Type B pancreatic cell (in vitro differentiated cells): ENCODE measurements at regions not wholly inside any gene's neighbourhood (a gene's known extent, or its start where the extent isn't known, plus 50 kb on each side); places are given as distances from the start of the nearest gene placed in this dataset.

Experiments used
- DNase-seq: peaks from one replicate; pipeline ENCODE4 v3.0.0; 2021; ENCODE audit warnings: mixed read lengths; ENCODE audit not compliant: unreplicated experiment; ENCODE audit errors: extremely low spot score
- H3K27ac Mint-ChIP-seq: 2 replicates; pipeline ENCODE4 v1.8.0; 2021; ENCODE audit warnings: mild to moderate bottlenecking, mixed read lengths
- H3K27me3 Mint-ChIP-seq: 2 replicates; pipeline ENCODE4 v1.8.0; 2021; ENCODE audit warnings: mixed read lengths
- H3K36me3 Mint-ChIP-seq: 2 replicates; pipeline ENCODE4 v1.8.0; 2021; ENCODE audit warnings: mixed read lengths
- H3K4me1 Mint-ChIP-seq: one replicate; pipeline ENCODE4 v1.8.0; 2021; ENCODE audit warnings: mixed read lengths; ENCODE audit not compliant: unreplicated experiment
- H3K4me3 Mint-ChIP-seq: 2 replicates; pipeline ENCODE4 v1.8.0; 2021; ENCODE audit warnings: mild to moderate bottlenecking, mixed read lengths
- H3K9me3 Mint-ChIP-seq: 2 replicates; pipeline ENCODE4 v1.8.0; 2021; ENCODE audit warnings: mixed read lengths
- TF ChIP-seq, protein P1 (sequence below): fragments of 200-600 bp; sonication (generic); conservative IDR thresholded peaks from 2 replicates; pipeline ENCODE4 v1.5.0; 2021; ENCODE audit warnings: antibody characterized with exemption, mild to moderate bottlenecking

DNA sequence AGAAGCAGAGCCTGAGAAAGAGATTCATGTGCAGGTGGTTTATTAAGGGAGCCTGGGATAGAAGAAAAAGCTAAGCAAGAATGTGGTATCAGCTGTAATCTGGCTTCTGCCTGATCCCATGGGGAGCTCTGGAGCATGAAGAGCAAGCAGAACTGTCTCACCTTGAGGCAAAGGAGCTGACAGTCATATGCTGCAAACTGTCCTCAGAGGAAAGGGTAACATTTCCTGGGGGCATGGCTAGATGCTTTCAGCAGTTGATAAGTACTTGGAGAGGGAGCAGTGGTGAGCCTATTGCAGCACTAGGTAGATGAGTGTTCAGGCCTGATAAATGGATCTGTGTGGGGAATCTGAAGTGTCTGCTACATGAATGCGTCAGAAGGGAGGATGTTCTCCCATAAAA, 621.5 kb upstream of the BTBD3 start:
- Mint-ChIP-seq H3K27me3 (peaks cover 3% of the 10 kb centered on the region), H3K36me3 (no peaks in the 10 kb centered on the region), H3K27ac (no peak overlapping the region), H3K4me1 (no peaks in the 10 kb centered on the region), H3K9me3 (no peaks in the 10 kb centered on the region), H3K4me3 (no peak overlapping the region)
- no peak for DNase-seq
- TF ChIP-seq, protein P1, sequence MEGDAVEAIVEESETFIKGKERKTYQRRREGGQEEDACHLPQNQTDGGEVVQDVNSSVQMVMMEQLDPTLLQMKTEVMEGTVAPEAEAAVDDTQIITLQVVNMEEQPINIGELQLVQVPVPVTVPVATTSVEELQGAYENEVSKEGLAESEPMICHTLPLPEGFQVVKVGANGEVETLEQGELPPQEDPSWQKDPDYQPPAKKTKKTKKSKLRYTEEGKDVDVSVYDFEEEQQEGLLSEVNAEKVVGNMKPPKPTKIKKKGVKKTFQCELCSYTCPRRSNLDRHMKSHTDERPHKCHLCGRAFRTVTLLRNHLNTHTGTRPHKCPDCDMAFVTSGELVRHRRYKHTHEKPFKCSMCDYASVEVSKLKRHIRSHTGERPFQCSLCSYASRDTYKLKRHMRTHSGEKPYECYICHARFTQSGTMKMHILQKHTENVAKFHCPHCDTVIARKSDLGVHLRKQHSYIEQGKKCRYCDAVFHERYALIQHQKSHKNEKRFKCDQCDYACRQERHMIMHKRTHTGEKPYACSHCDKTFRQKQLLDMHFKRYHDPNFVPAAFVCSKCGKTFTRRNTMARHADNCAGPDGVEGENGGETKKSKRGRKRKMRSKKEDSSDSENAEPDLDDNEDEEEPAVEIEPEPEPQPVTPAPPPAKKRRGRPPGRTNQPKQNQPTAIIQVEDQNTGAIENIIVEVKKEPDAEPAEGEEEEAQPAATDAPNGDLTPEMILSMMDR = no peak

DNA sequence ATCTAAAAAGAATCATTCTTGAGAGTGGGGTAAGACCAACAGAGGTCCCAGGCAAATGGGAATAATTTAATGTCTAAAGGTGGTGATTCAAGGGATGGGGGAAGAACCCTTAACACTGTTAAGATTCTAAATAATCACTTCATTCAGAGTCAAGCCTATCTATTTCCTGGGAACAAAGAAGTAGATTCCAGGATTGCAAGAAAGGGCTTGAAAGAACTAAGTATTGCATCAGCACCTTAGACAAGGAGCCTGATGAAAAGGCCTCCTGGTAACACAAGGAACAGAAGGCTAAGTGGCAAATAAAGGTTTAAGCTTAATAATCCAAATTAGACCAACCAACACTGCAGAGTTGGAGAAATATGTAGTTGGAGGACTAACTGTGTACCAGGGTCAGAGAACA, 620.7 kb upstream of the BTBD3 start:
- H3K27me3 Mint-ChIP-seq = peaks cover 3% of the 10 kb centered on the region
- H3K9me3 Mint-ChIP-seq = no peaks in the 10 kb centered on the region
- no peak overlapping the region for H3K4me3 Mint-ChIP-seq

DNA sequence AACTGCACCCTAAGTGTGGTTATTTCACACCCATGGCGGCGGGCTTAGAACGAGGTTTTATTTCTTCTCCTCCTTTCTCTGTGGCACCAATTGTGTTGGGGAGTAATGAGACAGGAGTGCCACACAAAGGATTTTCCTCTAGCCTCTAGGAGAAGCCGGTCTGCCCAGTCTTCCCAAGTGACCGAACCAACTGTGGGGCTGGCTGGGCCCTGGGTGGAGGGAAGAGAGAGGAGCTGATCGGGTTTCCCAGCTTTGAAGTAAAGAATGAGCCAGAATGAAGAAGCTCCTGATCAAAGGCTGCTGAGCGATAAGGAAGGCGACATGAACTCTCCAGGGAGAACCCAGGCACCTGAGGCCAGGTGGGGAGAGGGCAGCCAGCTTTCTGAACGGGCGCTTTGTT, 616.0 kb upstream of the BTBD3 start:
- no peak for DNase-seq
- no peaks in the 10 kb centered on the region for H3K9me3 Mint-ChIP-seq
- H3K36me3 Mint-ChIP-seq = no peaks in the 10 kb centered on the region
- peaks cover 3% of the 10 kb centered on the region for H3K27me3 Mint-ChIP-seq
- H3K27ac Mint-ChIP-seq = no peak overlapping the region
- H3K4me1 Mint-ChIP-seq = peaks cover 4% of the 10 kb centered on the region
- TF ChIP-seq, protein P1 = no peak
- H3K4me3 Mint-ChIP-seq = no peak overlapping the region

More for the DNA sequence above, 620.7 kb upstream of the BTBD3 start:
- no peak for DNase-seq
- TF ChIP-seq, protein P1 = no peak
- no peaks in the 10 kb centered on the region for H3K36me3 Mint-ChIP-seq
- H3K4me1 Mint-ChIP-seq = peaks cover 4% of the 10 kb centered on the region
- H3K27ac Mint-ChIP-seq = no peak overlapping the region

DNA sequence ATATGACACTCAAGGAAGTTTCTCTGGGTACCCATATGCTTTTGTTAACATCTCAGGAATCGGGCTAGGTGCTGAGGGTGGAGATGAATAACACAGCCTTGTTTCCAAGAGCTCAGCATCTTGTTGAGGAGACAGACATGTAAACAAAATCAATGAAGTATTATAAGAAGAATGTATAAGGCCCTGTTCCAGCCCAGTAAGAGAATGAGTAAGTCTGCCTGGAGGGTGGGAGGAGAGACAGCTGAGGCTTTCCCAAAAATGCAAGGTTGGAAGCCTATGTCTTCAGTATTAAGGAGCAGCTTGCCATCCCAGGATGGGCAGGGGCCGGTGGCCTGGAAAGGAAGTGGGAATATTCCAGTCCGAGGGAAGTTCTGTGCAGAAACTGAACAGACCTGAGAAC, 615.3 kb upstream of the BTBD3 start:
- Mint-ChIP-seq H3K27ac (no peak overlapping the region), H3K4me1 (peaks cover 4% of the 10 kb centered on the region), H3K27me3 (peaks cover 3% of the 10 kb centered on the region), H3K36me3 (no peaks in the 10 kb centered on the region), H3K9me3 (no peaks in the 10 kb centered on the region), H3K4me3 (no peak overlapping the region)
- no peak for DNase-seq
- TF ChIP-seq, protein P1 = no peak

DNA sequence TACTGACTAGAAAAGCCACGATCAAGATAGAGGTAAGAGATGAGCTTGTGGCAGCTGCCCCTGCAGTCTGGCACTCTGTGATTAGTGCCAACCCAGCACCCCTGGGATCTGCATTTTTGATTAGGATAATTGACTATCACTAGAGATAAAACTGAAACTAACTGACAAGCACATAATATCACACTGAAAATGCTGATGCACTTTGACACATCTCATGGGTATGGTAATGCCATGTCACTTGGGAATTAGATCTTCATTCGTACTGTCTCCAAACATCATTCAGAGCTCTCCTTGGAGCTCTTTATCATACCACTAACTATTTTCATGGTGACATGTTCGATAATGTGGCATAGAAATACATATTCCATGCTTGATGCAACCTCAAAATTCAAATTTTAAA, 612.9 kb upstream of the BTBD3 start:
- no peak for DNase-seq
- Mint-ChIP-seq H3K4me3 (no peak overlapping the region), H3K27ac (no peak overlapping the region), H3K27me3 (peaks cover 3% of the 10 kb centered on the region), H3K4me1 (peaks cover 4% of the 10 kb centered on the region), H3K9me3 (no peaks in the 10 kb centered on the region), H3K36me3 (no peaks in the 10 kb centered on the region)
- TF ChIP-seq, protein P1 = no peak

DNA sequence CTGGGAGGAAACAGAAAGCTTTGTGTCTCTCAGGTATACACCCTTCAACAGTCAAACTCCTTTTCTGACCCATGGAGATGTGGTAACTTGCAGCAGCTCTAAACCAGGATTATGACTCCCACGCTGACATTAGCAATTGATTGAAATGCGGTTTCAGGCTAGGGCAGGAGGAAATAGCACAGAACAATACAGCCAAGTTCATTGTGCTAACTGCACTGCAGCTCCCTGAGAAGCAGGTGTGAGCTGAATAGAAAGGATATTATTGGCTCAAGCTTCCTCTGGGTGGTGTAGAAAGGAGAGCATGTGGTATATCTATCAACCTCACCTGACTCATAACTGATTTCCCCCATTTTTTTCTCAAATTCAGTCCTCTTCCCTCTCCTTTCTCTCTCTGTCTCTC, 612.3 kb upstream of the BTBD3 start:
- TF ChIP-seq, protein P1 = no peak
- DNase-seq = no peak
- Mint-ChIP-seq H3K36me3 (no peaks in the 10 kb centered on the region), H3K4me3 (no peak overlapping the region), H3K9me3 (no peaks in the 10 kb centered on the region), H3K4me1 (peaks cover 4% of the 10 kb centered on the region), H3K27me3 (peaks cover 3% of the 10 kb centered on the region), H3K27ac (no peak overlapping the region)
